ENCODE measurements at regions not wholly inside any gene's neighbourhood (a gene's known extent, or its start where the extent isn't known, plus 50 kb on each side); places are given as distances from the start of the nearest gene placed in this dataset.
"Not testable (repeated sequence)": the region's sequence is repeated elsewhere in the genome, so short reads cannot be mapped to it uniquely, and the experiment has no call there.

DNA sequence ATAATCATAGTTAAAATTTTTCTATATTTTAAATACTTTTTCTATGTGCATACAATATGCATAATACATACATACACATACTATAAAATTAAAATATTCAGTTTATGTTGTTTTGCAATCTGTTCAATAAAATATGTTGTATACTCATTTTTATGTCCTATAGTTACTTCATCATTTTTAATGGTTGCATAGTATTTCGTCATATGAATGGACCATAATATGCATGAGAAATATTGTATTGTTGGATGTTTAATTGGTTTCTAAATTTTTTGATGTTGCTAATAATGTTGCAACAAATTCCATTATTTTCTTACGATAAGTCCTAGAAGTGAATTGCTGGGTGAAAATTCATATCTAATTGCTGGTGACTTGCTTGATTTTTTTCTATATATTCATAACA lies 211.5 kb upstream of the GCFC2 start:
- H3K4me1 Mint-ChIP-seq = no peaks in the 10 kb centered on the region
- H3K27me3 Mint-ChIP-seq = no peaks in the 10 kb centered on the region
- DNase-seq = no peak
- no peak overlapping the region for H3K27ac Mint-ChIP-seq
- no peaks in the 10 kb centered on the region for H3K9me3 Mint-ChIP-seq
- H3K4me3 Mint-ChIP-seq = no peak overlapping the region
- no peaks in the 10 kb centered on the region for H3K36me3 Mint-ChIP-seq

DNA sequence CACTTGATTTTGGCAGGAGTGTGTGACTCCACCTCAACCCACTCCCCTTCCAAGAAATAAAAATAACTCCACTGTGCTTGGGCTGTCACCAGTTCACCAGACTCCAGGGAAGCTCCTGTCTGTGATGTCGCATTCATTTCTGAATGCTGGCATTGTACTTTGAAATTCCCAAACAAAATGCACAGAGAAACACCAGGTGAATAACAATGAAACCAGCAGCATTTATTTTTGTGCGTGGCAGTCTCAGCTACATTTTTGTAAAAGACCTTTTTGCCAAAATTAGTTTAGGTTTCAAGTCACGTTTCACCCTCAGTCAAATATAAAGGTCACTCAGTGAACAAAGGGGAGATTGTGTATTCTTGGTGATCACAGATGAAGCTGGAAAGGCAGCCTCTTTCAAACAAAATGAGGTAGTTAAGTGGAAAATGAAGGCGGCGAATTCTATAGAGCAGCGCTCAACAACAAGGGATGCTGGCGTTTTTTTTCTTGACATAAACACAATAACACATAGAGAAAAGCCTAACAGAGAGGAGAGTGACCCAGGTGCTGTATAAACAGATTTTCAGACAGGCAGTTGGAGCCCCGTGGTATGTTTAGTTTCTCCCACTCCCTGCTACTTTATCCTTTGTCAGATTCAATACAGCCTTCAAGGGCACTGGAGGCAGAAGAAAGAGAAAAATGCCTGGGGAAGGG lies 210.3 kb upstream of the GCFC2 start:
- no peak overlapping the region for H3K27ac Mint-ChIP-seq
- DNase-seq = no peak
- no peaks in the 10 kb centered on the region for H3K36me3 Mint-ChIP-seq
- H3K4me3 Mint-ChIP-seq = no peak overlapping the region
- no peaks in the 10 kb centered on the region for H3K9me3 Mint-ChIP-seq
- H3K4me1 Mint-ChIP-seq = no peaks in the 10 kb centered on the region
- H3K27me3 Mint-ChIP-seq = no peaks in the 10 kb centered on the region

DNA sequence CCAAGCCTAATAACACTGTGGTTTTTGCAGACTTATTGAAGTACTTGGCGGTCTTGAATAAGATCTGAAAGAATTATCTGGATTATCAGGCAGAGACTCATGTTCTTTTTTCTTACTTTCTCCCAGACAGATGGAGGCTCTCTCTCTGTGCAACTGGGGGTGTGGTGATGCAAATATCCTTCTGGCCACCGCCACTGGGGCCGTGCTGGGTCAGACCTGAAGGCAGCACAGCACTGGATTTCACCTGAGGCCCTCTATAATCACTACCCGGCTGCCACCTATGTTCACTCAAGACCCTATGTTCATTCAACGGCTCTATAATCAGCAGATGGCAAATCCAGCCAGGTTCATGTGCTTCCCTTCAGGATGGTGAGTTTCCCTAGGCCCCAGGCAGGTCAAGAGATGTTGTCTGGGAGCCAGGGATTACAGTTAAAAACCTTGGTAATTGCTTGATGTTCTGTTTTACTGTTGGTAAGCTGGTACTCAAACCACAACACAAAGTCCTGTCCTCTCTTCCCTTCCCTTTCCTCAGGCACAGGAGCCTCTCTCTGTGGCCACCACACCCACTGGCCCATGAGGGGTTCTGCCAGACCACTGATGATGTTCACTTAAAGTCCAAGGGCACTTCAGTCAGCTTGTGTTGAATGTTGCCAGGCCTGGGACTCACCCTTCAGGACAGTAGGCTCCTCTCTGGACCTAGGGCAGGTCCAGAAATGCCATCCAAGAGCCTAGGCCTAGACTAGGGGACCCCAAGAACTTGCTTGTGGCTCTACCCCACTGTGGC lies 205.3 kb upstream of the GCFC2 start:
- Mint-ChIP-seq H3K9me3 (no peaks in the 10 kb centered on the region), H3K36me3 (no peaks in the 10 kb centered on the region), H3K4me3 (no peak overlapping the region), H3K27ac (no peak overlapping the region), H3K4me1 (no peaks in the 10 kb centered on the region), H3K27me3 (no peaks in the 10 kb centered on the region)
- no peak for DNase-seq

GRCh38 chr2:75896779-75897366 lies 186.2 kb upstream of the GCFC2 start:
- H3K27ac Mint-ChIP-seq = no peak overlapping the region
- no peaks in the 10 kb centered on the region for H3K9me3 Mint-ChIP-seq
- DNase-seq = no peak
- H3K27me3 Mint-ChIP-seq = peaks cover 12% of the 10 kb centered on the region
- no peaks in the 10 kb centered on the region for H3K36me3 Mint-ChIP-seq
- H3K4me1 Mint-ChIP-seq = no peaks in the 10 kb centered on the region
- H3K4me3 Mint-ChIP-seq = no peak overlapping the region

GRCh38 chr2:75894170-75894569 lies 183.5 kb upstream of the GCFC2 start:
- Mint-ChIP-seq H3K4me3 (no peak overlapping the region), H3K9me3 (no peaks in the 10 kb centered on the region), H3K36me3 (no peaks in the 10 kb centered on the region), H3K27ac (no peak overlapping the region), H3K4me1 (no peaks in the 10 kb centered on the region), H3K27me3 (peaks cover 12% of the 10 kb centered on the region)
- DNase-seq = no peak

DNA sequence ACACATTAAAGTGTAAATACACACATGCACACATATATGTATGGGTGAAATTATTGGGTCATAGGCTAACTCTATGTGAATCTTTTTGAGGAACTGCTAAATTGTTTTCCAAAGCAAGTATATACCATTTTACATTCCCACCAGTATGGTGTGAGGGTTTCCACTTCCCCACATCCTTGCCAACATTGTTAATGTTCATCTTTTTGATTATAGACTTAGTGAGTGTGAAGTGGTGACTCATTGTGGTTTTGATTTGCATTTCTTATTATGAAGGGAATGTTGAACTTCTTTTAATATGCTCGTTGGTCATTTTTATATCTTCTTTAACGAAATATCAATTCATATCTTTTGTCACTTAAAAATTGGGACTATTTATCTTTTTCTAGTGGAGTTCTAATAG lies 181.8 kb upstream of the GCFC2 start:
- no peaks in the 10 kb centered on the region for H3K9me3 Mint-ChIP-seq
- DNase-seq = no peak

DNA sequence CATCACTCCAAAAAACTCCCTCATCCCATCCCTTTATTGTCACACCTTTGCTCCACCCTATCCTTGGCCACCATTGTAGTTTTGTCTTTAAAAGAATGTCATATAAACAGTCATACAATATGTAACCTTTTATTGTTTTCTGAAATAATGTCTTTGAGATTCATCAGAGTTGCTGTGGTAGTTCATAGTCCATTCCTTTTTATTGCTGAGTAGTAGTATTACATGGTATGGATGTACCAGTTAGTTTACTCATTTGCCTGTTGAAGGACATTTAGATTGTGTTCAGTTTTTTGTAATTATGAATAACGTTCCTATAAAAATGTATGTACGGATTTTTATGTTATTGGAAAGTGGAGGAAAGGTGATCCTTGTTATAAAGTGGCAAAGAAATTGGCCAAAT lies 171.8 kb upstream of the GCFC2 start:
- Mint-ChIP-seq H3K36me3 (no peaks in the 10 kb centered on the region), H3K4me1 (no peaks in the 10 kb centered on the region), H3K4me3 (no peak overlapping the region), H3K9me3 (peaks cover 4% of the 10 kb centered on the region), H3K27me3 (no peaks in the 10 kb centered on the region), H3K27ac (no peak overlapping the region)
- DNase-seq = no peak

More for the DNA sequence above, 181.8 kb upstream of the GCFC2 start:
- no peaks in the 10 kb centered on the region for H3K4me1 Mint-ChIP-seq
- H3K27ac Mint-ChIP-seq = no peak overlapping the region
- H3K4me3 Mint-ChIP-seq = no peak overlapping the region
- H3K27me3 Mint-ChIP-seq = peaks cover 12% of the 10 kb centered on the region
- no peaks in the 10 kb centered on the region for H3K36me3 Mint-ChIP-seq

- H3K4me3 Mint-ChIP-seq = not testable (repeated sequence)
- peaks cover 14% of the 10 kb centered on the region for H3K27me3 Mint-ChIP-seq
Observed at GRCh38 chr2:75875606-75876005, 164.9 kb upstream of the GCFC2 start.

DNA sequence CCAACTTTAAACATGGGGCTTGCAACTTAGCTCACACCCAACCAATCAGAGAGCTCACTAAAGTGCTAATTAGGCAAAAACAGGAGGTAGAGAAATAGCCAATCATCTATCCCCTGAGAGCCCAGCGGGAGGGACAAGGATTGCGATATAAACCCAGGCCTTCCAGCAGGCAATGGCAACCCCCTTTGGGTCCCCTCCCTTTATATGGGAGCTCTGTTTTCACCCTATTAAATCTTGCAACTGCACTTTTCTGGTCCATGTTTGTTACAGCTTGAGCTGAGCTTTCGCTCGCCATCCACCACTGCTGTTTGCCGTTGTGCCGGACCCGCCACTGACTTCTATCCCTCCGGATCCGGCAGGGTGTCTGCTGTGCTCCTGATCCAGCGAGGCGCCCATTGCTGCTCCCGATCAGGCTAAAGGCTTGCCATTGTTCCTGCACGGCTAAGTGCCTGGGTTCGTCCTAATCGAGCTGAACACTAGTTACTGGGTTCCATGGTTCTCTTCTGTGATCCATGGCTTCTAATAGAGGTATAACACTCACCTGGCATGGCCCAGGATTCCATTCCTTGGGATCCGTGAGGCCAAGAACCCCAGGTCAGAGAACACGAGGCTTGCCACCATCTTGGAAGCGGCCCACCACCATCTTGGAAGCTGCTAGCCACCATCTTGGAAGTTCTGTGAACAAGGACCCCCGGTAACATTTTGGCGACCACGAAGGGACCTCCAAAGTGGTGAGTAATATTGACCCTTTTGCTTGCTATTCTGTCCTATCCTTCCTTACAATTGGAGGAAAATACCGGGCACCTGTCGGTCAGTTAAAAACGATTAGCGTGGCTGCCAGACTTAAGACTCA lies 161.3 kb upstream of the GCFC2 start:
- not testable (repeated sequence) for H3K9me3 Mint-ChIP-seq, H3K27ac Mint-ChIP-seq, H3K36me3 Mint-ChIP-seq, DNase-seq, H3K4me3 Mint-ChIP-seq, H3K4me1 Mint-ChIP-seq
- H3K27me3 Mint-ChIP-seq = peaks cover 14% of the 10 kb centered on the region

More at GRCh38 chr2:75875606-75876005, 164.9 kb upstream of the GCFC2 start:
- H3K4me1 Mint-ChIP-seq, H3K9me3 Mint-ChIP-seq, DNase-seq, H3K27ac Mint-ChIP-seq, H3K36me3 Mint-ChIP-seq: not testable (repeated sequence)

DNA sequence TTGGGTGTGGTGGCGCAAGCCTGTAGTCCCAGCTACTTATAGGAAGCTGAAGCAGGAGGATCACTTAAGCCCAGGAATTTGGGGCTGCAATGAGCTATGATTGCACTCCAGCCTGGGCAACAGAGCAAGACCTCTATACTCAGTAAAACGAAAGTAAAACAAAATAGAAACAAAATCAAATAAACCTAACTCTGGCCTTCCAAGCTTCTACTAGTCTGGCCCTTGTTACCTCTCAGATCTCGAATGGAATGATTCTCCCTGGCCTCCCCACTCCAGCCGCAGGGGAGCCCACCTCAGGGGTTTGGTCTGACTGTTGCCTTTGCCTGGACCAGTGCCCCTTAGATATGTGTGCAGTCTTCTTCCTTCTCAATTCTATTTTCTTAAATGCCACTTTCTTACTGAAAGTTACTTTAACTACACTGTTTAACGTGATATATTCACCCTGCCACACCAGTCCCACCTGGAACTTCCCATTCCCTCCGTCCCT lies 160.0 kb upstream of the GCFC2 start:
- Mint-ChIP-seq H3K9me3 (no peaks in the 10 kb centered on the region), H3K27ac (no peak overlapping the region)

GRCh38 chr2:75870133-75870532 lies 159.4 kb upstream of the GCFC2 start:
- H3K27me3 Mint-ChIP-seq = peaks cover 14% of the 10 kb centered on the region
- no peak overlapping the region for H3K27ac Mint-ChIP-seq
- no peaks in the 10 kb centered on the region for H3K36me3 Mint-ChIP-seq
- no peaks in the 10 kb centered on the region for H3K9me3 Mint-ChIP-seq
- H3K4me1 Mint-ChIP-seq = no peaks in the 10 kb centered on the region
- no peak overlapping the region for H3K4me3 Mint-ChIP-seq
- no peak for DNase-seq

More for the DNA sequence above, 160.0 kb upstream of the GCFC2 start:
- no peaks in the 10 kb centered on the region for H3K4me1 Mint-ChIP-seq
- DNase-seq = no peak
- H3K4me3 Mint-ChIP-seq = no peak overlapping the region
- peaks cover 14% of the 10 kb centered on the region for H3K27me3 Mint-ChIP-seq
- no peaks in the 10 kb centered on the region for H3K36me3 Mint-ChIP-seq

GRCh38 chr2:75865702-75866101 lies 155.0 kb upstream of the GCFC2 start:
- H3K4me3 Mint-ChIP-seq = no peak overlapping the region
- H3K9me3 Mint-ChIP-seq = no peaks in the 10 kb centered on the region
- H3K27ac Mint-ChIP-seq = no peak overlapping the region
- H3K4me1 Mint-ChIP-seq = no peaks in the 10 kb centered on the region
- H3K27me3 Mint-ChIP-seq = peaks cover 6% of the 10 kb centered on the region
- no peaks in the 10 kb centered on the region for H3K36me3 Mint-ChIP-seq
- DNase-seq = no peak

GRCh38 chr2:75865083-75865482 lies 154.4 kb upstream of the GCFC2 start:
- Mint-ChIP-seq H3K9me3 (no peaks in the 10 kb centered on the region), H3K4me1 (no peaks in the 10 kb centered on the region), H3K4me3 (no peak overlapping the region), H3K27me3 (peaks cover 6% of the 10 kb centered on the region), H3K36me3 (no peaks in the 10 kb centered on the region), H3K27ac (no peak overlapping the region)
- DNase-seq = no peak

GRCh38 chr2:75862547-75862946 lies 151.8 kb upstream of the GCFC2 start:
- Mint-ChIP-seq H3K4me3 (no peak overlapping the region), H3K4me1 (no peaks in the 10 kb centered on the region), H3K27ac (no peak overlapping the region), H3K9me3 (no peaks in the 10 kb centered on the region), H3K27me3 (peaks cover 6% of the 10 kb centered on the region), H3K36me3 (no peaks in the 10 kb centered on the region)
- no peak for DNase-seq

DNA sequence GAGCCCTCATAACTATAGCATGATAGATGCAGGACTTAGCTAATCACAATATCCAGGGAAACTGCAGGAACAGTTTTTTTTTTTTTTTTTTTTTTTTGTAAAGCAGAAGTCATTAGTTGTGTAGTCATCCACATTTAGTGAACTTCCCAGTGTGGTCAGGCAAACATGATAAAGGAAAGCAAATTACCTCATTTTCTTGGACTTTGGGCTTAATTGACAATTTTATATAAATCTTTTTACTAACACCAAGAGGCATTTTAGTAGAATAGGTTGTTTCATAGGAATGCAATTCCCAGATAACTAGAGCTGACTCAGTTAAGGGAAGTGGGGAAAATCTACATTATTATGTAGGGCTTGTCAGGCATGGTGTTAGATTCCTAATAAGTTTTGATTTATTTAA lies 142.7 kb upstream of the GCFC2 start:
- DNase-seq = no peak
- Mint-ChIP-seq H3K27ac (no peak overlapping the region), H3K36me3 (no peaks in the 10 kb centered on the region), H3K4me3 (no peak overlapping the region), H3K27me3 (no peaks in the 10 kb centered on the region), H3K9me3 (peaks cover 4% of the 10 kb centered on the region), H3K4me1 (no peaks in the 10 kb centered on the region)

All from activated naive CD8-positive, alpha-beta T cell treated with anti-CD3 and anti-CD28 coated beads for 36 hours (primary cell).